Thoracic aorta (tissue), 2 donors: ENCODE measurements at regions not wholly inside any gene's neighbourhood (a gene's known extent, or its start where the extent isn't known, plus 50 kb on each side); places are given as distances from the start of the nearest gene placed in this dataset.

Experiments
- ATAC-seq: fragments of 150-250 bp; one replicate; pipeline ENCODE4 v1.8.0; 2017; ENCODE audit warnings: low read depth; ENCODE audit not compliant: insufficient number of reproducible peaks, low FRiP score
- DNase-seq: peaks from one replicate; pipeline ENCODE4 v3.0.0-alpha.2; 2020; ENCODE audit warnings: low spot score
- H3K27ac ChIP-seq, 2 donors: fragments of 200-600 bp; sonication (generic); 1 replicate in 1 of 2; 2 replicates in 1 of 2; pipeline ENCODE4 v1.5.1; 2016; ENCODE audit warnings: mild to moderate bottlenecking in 2 of 2, moderate library complexity in 2 of 2
- H3K27me3 ChIP-seq: fragments of 200-600 bp; sonication (generic); replicated peaks from 2 replicates; pipeline ENCODE4 v1.6.0; 2016; ENCODE audit warnings: mild to moderate bottlenecking; ENCODE audit not compliant: insufficient read depth
- H3K36me3 ChIP-seq: fragments of 200-600 bp; sonication (generic); one replicate; pipeline ENCODE4 v1.5.1; 2016
- H3K4me1 ChIP-seq, 2 donors: fragments of 200-600 bp; sonication (generic); 1 replicate in 1 of 2; 2 replicates in 1 of 2; pipeline versions ENCODE4 v1.5.1 to v1.6.0; 2016; ENCODE audit warnings: low read depth in 2 of 2, mild to moderate bottlenecking in 1 of 2; ENCODE audit not compliant: control insufficient read depth in 1 of 2
- H3K4me3 ChIP-seq: fragments of 200-600 bp; sonication (generic); 2 replicates; pipeline ENCODE4 v1.5.1; 2016; ENCODE audit warnings: mild to moderate bottlenecking
- H3K9me3 ChIP-seq: fragments of 200-600 bp; sonication (generic); 2 replicates; pipeline ENCODE4 v1.5.1; 2016
- CTCF ChIP-seq: fragments of 200-600 bp; sonication (generic); IDR thresholded peaks from one replicate; pipeline ENCODE4 v1.5.1; 2019; ENCODE audit warnings: antibody characterized with exemption

- no peak overlapping the region for H3K27ac ChIP-seq
- no peaks in the 10 kb centered on the region for H3K4me1 ChIP-seq
- no peak for TF ChIP-seq CTCF
- no peaks in the 10 kb centered on the region for H3K36me3 ChIP-seq
- DNase-seq: no peak
- ATAC-seq: no peak
- H3K9me3 ChIP-seq: no peaks in the 10 kb centered on the region
- H3K27me3 ChIP-seq: no peaks in the 10 kb centered on the region
- H3K4me3 ChIP-seq: no peak overlapping the region
Observed at GRCh38 chr14:75374911-75375310, 52.9 kb upstream of the JDP2 start.

- Histone ChIP-seq H3K27ac (no peak overlapping the region), H3K9me3 (no peaks in the 10 kb centered on the region), H3K27me3 (no peaks in the 10 kb centered on the region), H3K4me1 (peaks cover 5 to 10% of the 10 kb centered on the region in 2 donors), H3K36me3 (no peaks in the 10 kb centered on the region), H3K4me3 (no peak overlapping the region)
- ATAC-seq (no peak), DNase-seq (no peak)
- TF ChIP-seq CTCF: no peak
Observed at GRCh38 chr14:75375983-75376382, 51.8 kb upstream of the JDP2 start.
